Loucy (cell line): ENCODE measurements at regions not wholly inside any gene's neighbourhood (a gene's known extent, or its start where the extent isn't known, plus 50 kb on each side); places are given as distances from the start of the nearest gene placed in this dataset.

Experiments
- H2AFZ ChIP-seq: fragments of 200-600 bp; sonication (generic); 2 replicates; pipeline ENCODE4 v1.6.0; 2016; ENCODE audit warnings: antibody characterized with exemption, mild to moderate bottlenecking, low read length, moderate library complexity
- H3F3A ChIP-seq: fragments of 200-600 bp; 2 replicates; pipeline ENCODE4 v1.6.0; 2016; ENCODE audit warnings: antibody characterized with exemption, low read depth, mild to moderate bottlenecking
- H3K27me3 ChIP-seq: fragments of 200-600 bp; sonication (generic); 2 replicates; pipeline ENCODE4 v1.6.1; 2014; ENCODE audit warnings: low read length, mild to moderate bottlenecking; ENCODE audit not compliant: insufficient read depth, poor library complexity, severe bottlenecking
- H3K36me3 ChIP-seq: fragments of 200-600 bp; sonication (generic); 2 replicates; pipeline ENCODE4 v1.6.1; 2016; ENCODE audit warnings: low read length; ENCODE audit not compliant: insufficient read depth
- H3K4me1 ChIP-seq: fragments of 200-600 bp; sonication (generic); 2 replicates; pipeline ENCODE4 v1.5.1; 2014; ENCODE audit warnings: low read length, mild to moderate bottlenecking; ENCODE audit not compliant: insufficient read depth, poor library complexity, severe bottlenecking
- H3K4me2 ChIP-seq: fragments of 200-600 bp; sonication (generic); 2 replicates; pipeline ENCODE4 v1.6.0; 2014; ENCODE audit warnings: antibody characterized with exemption, low read length, low read depth, mild to moderate bottlenecking; ENCODE audit not compliant: poor library complexity, severe bottlenecking
- H3K4me3 ChIP-seq: fragments of 200-600 bp; sonication (generic); 2 replicates; pipeline ENCODE4 v1.5.1; 2014; ENCODE audit warnings: low read length, mild to moderate bottlenecking, mixed read lengths; ENCODE audit not compliant: poor library complexity, severe bottlenecking
- H3K79me2 ChIP-seq: fragments of 200-600 bp; sonication (generic); 2 replicates; pipeline ENCODE4 v1.6.1; 2014; ENCODE audit warnings: low read length; ENCODE audit not compliant: insufficient read depth
- H3K9ac ChIP-seq: fragments of 200-600 bp; sonication (generic); 2 replicates; pipeline ENCODE4 v1.6.0; 2014; ENCODE audit warnings: mild to moderate bottlenecking, low read depth, low read length, moderate library complexity; ENCODE audit not compliant: poor library complexity, severe bottlenecking
- H3K9me2 ChIP-seq: fragments of 200-600 bp; sonication (generic); replicated peaks from 2 replicates; pipeline ENCODE4 v1.6.1; 2016; ENCODE audit warnings: low read depth, low read length, mixed read lengths
- H3K9me3 ChIP-seq: fragments of 200-600 bp; sonication (generic); 2 replicates; pipeline ENCODE4 v1.6.1; 2014; ENCODE audit warnings: mild to moderate bottlenecking, antibody characterized with exemption, low read length, low read depth; ENCODE audit not compliant: insufficient read depth
- H4K20me1 ChIP-seq: fragments of 200-600 bp; sonication (generic); 2 replicates; pipeline ENCODE4 v1.6.0; 2014; ENCODE audit warnings: antibody characterized with exemption, low read length, mild to moderate bottlenecking; ENCODE audit not compliant: insufficient read depth, poor library complexity, severe bottlenecking
- CTCF ChIP-seq: fragments of 200-600 bp; sonication (generic); conservative IDR thresholded peaks from 2 replicates; pipeline ENCODE4 v1.5.1; 2014; ENCODE audit warnings: mild to moderate bottlenecking, antibody characterized with exemption, low read length
- EZH2phosphoT487 ChIP-seq: fragments of 200-600 bp; IDR thresholded peaks from 2 replicates; pipeline ENCODE4 v1.6.1; 2018; ENCODE audit warnings: antibody characterized with exemption, mild to moderate bottlenecking, moderate library complexity, borderline replicate concordance

GRCh38 chr12:13452955-13453570 is 256.5 kb downstream of the EMP1 start:
- no peak overlapping the region for H3K4me3 ChIP-seq
- H3K9me3 ChIP-seq, result no peaks in the 10 kb centered on the region
- no peaks in the 10 kb centered on the region for H3K36me3 ChIP-seq
- H3K9ac ChIP-seq, result no peak overlapping the region
- H3K4me2 ChIP-seq, result no peak overlapping the region
- no peaks in the 10 kb centered on the region for H3K79me2 ChIP-seq
- no peaks in the 10 kb centered on the region for H3K4me1 ChIP-seq
- no peaks in the 10 kb centered on the region for H4K20me1 ChIP-seq
- no peaks in the 10 kb centered on the region for H3K27me3 ChIP-seq
- no peaks in the 10 kb centered on the region for H3K9me2 ChIP-seq
- H3F3A ChIP-seq, result no peaks in the 10 kb centered on the region
- TF ChIP-seq CTCF (no peak), EZH2phosphoT487 (no peak)
- H2AFZ ChIP-seq, result no peak overlapping the region

- TF ChIP-seq CTCF, result no peak
- no peak for TF ChIP-seq EZH2phosphoT487
- no peaks in the 10 kb centered on the region for H4K20me1 ChIP-seq
Measured at GRCh38 chr12:13451776-13452175, 255.2 kb downstream of the EMP1 start.

GRCh38 chr12:13450231-13451080 is 253.9 kb downstream of the EMP1 start:
- no peaks in the 10 kb centered on the region for H3K27me3 ChIP-seq
- no peaks in the 10 kb centered on the region for H3K36me3 ChIP-seq
- no peak overlapping the region for H3K9ac ChIP-seq
- no peak for TF ChIP-seq CTCF
- TF ChIP-seq EZH2phosphoT487, result no peak
- no peak overlapping the region for H2AFZ ChIP-seq
- no peaks in the 10 kb centered on the region for H3K4me1 ChIP-seq
- H3K4me2 ChIP-seq, result no peak overlapping the region
- no peak overlapping the region for H3K4me3 ChIP-seq
- no peaks in the 10 kb centered on the region for H3F3A ChIP-seq
- H3K9me2 ChIP-seq, result no peaks in the 10 kb centered on the region
- no peaks in the 10 kb centered on the region for H4K20me1 ChIP-seq
- H3K79me2 ChIP-seq, result no peaks in the 10 kb centered on the region
- no peaks in the 10 kb centered on the region for H3K9me3 ChIP-seq

More at GRCh38 chr12:13451776-13452175, 255.2 kb downstream of the EMP1 start:
- Histone ChIP-seq H3K4me3 (no peak overlapping the region), H3F3A (no peaks in the 10 kb centered on the region), H3K4me1 (no peaks in the 10 kb centered on the region), H3K9me3 (no peaks in the 10 kb centered on the region), H3K9me2 (no peaks in the 10 kb centered on the region), H3K79me2 (no peaks in the 10 kb centered on the region), H3K27me3 (no peaks in the 10 kb centered on the region), H3K9ac (no peak overlapping the region), H3K4me2 (no peak overlapping the region), H3K36me3 (no peaks in the 10 kb centered on the region), H2AFZ (no peak overlapping the region)
